ENCODE measurements at regions not wholly inside any gene's neighbourhood (a gene's known extent, or its start where the extent isn't known, plus 50 kb on each side); places are given as distances from the start of the nearest gene placed in this dataset.

DNA sequence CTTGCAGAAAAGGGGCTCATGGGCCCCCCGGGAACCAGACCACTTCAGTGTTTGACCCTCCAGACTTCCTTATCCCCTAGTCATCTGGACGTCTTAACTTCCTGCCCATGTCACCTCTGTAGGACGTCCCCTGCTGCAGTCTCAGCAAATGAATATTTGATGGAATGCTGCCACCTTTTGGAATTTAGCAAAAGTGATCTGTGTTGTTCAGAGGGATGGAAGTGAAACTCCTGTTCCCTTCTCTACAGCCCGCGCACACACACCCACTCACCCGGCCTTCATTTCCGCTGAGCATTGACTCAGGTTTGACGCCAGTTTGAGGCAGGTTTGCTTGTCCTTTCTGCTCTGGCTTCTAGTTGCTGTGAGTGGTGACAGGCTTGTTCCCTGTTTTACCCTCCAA, 507.2 kb upstream of the EEF2KMT start:
- TF ChIP-seq, protein P1, sequence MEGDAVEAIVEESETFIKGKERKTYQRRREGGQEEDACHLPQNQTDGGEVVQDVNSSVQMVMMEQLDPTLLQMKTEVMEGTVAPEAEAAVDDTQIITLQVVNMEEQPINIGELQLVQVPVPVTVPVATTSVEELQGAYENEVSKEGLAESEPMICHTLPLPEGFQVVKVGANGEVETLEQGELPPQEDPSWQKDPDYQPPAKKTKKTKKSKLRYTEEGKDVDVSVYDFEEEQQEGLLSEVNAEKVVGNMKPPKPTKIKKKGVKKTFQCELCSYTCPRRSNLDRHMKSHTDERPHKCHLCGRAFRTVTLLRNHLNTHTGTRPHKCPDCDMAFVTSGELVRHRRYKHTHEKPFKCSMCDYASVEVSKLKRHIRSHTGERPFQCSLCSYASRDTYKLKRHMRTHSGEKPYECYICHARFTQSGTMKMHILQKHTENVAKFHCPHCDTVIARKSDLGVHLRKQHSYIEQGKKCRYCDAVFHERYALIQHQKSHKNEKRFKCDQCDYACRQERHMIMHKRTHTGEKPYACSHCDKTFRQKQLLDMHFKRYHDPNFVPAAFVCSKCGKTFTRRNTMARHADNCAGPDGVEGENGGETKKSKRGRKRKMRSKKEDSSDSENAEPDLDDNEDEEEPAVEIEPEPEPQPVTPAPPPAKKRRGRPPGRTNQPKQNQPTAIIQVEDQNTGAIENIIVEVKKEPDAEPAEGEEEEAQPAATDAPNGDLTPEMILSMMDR (conservative IDR thresholded peaks at IDR 0.05; ENCODE audit: low read depth, low read length): no peak
- no peak for TF ChIP-seq EZH2 (IDR thresholded peaks at IDR 0.05; ENCODE audit: low read length, unreplicated experiment)
